Caco-2 (cell line): ENCODE measurements at regions not wholly inside any gene's neighbourhood (a gene's known extent, or its start where the extent isn't known, plus 50 kb on each side); places are given as distances from the start of the nearest gene placed in this dataset.

Experiments used
- BruUV-seq: library from RNA; stranded (reverse); fragments of 400-500 nt; replicated peaks from 2 replicates; lab custom pipeline; 2021; lab: Mats Ljungman, UMichigan
- CTCF ChIA-PET: fragments of 300-600 bp; sonication (Branson Sonifier 250); formaldehyde crosslinking; loops from one replicate; lab custom pipeline; 2022; ENCODE audit warnings: antibody characterized with exemption; lab: Charles Lee
- POLR2A ChIA-PET: fragments of 300-600 bp; sonication (Branson Sonifier 250); formaldehyde crosslinking; loops from one replicate; lab custom pipeline; 2022; ENCODE audit warnings: antibody characterized with exemption; lab: Charles Lee
- DNase-seq, 2 experiments: peaks; one replicate each; pipeline versions ENCODE4 v3.0.0 to v3.0.0-alpha.2; 2020 to 2022
- H3K27me3 ChIP-seq: replicated peaks from 2 replicates; pipeline ENCODE4 v1.6.0; 2011; ENCODE audit warnings: low read length; ENCODE audit not compliant: control insufficient read depth, insufficient read depth
- H3K36me3 ChIP-seq: 2 replicates; pipeline ENCODE4 v1.5.1; 2011; ENCODE audit warnings: low read length; ENCODE audit not compliant: control insufficient read depth, insufficient read depth
- H3K4me1 ChIP-seq: fragments of 250-450 bp; sonication (Bioruptor Pico); 2 replicates; pipeline ENCODE4 v1.5.1; 2020; ENCODE audit warnings: mild to moderate bottlenecking
- H3K4me3 ChIP-seq: 2 replicates; pipeline ENCODE4 v1.5.1; 2011; ENCODE audit warnings: low read depth, mild to moderate bottlenecking, control low read depth, low read length
- H3K9me3 ChIP-seq: fragments of 250-450 bp; sonication (Bioruptor Pico); 2 replicates; pipeline ENCODE4 v1.5.1; 2020; ENCODE audit warnings: mild to moderate bottlenecking, moderate library complexity
- H3K27ac Mint-ChIP-seq: one replicate; pipeline ENCODE4 v1.8.0; 2022; ENCODE audit warnings: mixed read lengths; ENCODE audit not compliant: unreplicated experiment
- H3K27me3 Mint-ChIP-seq: one replicate; pipeline ENCODE4 v1.8.0; 2022; ENCODE audit warnings: mixed read lengths; ENCODE audit not compliant: insufficient read depth, unreplicated experiment
- H3K36me3 Mint-ChIP-seq: one replicate; pipeline ENCODE4 v1.8.0; 2022; ENCODE audit warnings: mild to moderate bottlenecking, mixed read lengths; ENCODE audit not compliant: insufficient read depth, unreplicated experiment
- H3K4me1 Mint-ChIP-seq: one replicate; pipeline ENCODE4 v1.8.0; 2022; ENCODE audit warnings: low read depth, mixed read lengths; ENCODE audit not compliant: unreplicated experiment
- H3K4me3 Mint-ChIP-seq: one replicate; pipeline ENCODE4 v1.8.0; 2022; ENCODE audit warnings: mild to moderate bottlenecking, moderate library complexity, mixed read lengths; ENCODE audit not compliant: unreplicated experiment
- H3K9me3 Mint-ChIP-seq: one replicate; pipeline ENCODE4 v1.8.0; 2022; ENCODE audit warnings: mixed read lengths; ENCODE audit not compliant: unreplicated experiment
- CTCF ChIP-seq, 2 experiments: fragments of 200-600 bp in 1 of 2; IDR thresholded peaks; 1 replicate in 1 of 2; 2 replicates in 1 of 2; pipeline versions ENCODE4 v1.5.1 to v1.8.0; 2011 to 2022; ENCODE audit warnings: antibody characterized with exemption in 1 of 2, control low read depth in 1 of 2, inconsistent platforms in 1 of 2, low read depth in 1 of 2, low read length in 1 of 2, mild to moderate bottlenecking in 1 of 2, moderate library complexity in 1 of 2; ENCODE audit not compliant: insufficient read depth in 1 of 2, severe bottlenecking in 1 of 2, unreplicated experiment in 1 of 2
- intact Hi-C: fragments of 100-400 bp; cut with micrococcal nuclease; formaldehyde crosslinking; loops from one replicate; pipeline ENCODE4 v1.10.0; 2022; ENCODE audit not compliant: unreplicated experiment

DNA sequence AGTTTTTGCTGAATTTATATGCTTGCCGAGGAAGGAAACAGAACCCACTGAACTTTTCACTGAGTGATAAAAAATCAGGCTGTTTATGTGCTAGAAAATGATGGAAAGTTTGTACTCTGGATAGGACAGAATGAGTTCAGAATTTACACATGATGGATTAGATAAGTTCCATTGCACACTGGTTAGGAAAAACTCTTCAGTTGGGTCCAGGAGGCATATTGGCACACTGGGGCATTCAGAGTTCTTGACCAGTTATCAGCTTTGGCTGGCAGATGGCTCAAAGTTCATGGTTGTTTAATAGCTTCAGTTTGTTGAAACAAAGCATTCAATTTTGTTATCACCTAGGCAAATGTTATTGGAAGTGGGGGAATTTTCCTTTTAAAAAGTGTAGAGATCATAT lies 613.3 kb upstream of the SYNCRIP start:
- Histone ChIP-seq H3K4me3 (no peak overlapping the region), H3K36me3 (no peaks in the 10 kb centered on the region), H3K4me1 (no peaks in the 10 kb centered on the region), H3K27me3 (no peaks in the 10 kb centered on the region), H3K9me3 (no peaks in the 10 kb centered on the region)
- H3K9me3 Mint-ChIP-seq, result no peaks in the 10 kb centered on the region
- no peaks in the 10 kb centered on the region for H3K36me3 Mint-ChIP-seq
- no peaks in the 10 kb centered on the region for H3K4me1 Mint-ChIP-seq
- POLR2A ChIA-PET, result no interaction called here
- no peak for TF ChIP-seq CTCF (IDR thresholded peaks at IDR 0.05; ENCODE audit: insufficient read depth in 1 of 2, low read depth in 1 of 2, low read length in 1 of 2, severe bottlenecking in 1 of 2, unreplicated experiment in 1 of 2)
- no peaks in the 10 kb centered on the region for H3K27me3 Mint-ChIP-seq
- H3K4me3 Mint-ChIP-seq, result no peak overlapping the region
- no peak overlapping the region for H3K27ac Mint-ChIP-seq
- CTCF ChIA-PET, result no interaction called here
- no peak for DNase-seq
- BruUV-seq, result no TSS peak
- intact Hi-C loops, result no loop called here

- Mint-ChIP-seq H3K9me3 (no peaks in the 10 kb centered on the region), H3K27me3 (no peaks in the 10 kb centered on the region), H3K36me3 (no peaks in the 10 kb centered on the region), H3K4me1 (no peaks in the 10 kb centered on the region), H3K27ac (no peak overlapping the region), H3K4me3 (no peak overlapping the region)
- POLR2A ChIA-PET, result no interaction called here
- intact Hi-C loops, result no loop called here
- Histone ChIP-seq H3K9me3 (no peaks in the 10 kb centered on the region), H3K4me3 (no peak overlapping the region), H3K36me3 (no peaks in the 10 kb centered on the region), H3K4me1 (no peaks in the 10 kb centered on the region), H3K27me3 (no peaks in the 10 kb centered on the region)
- CTCF ChIA-PET, result no interaction called here
- no peak for DNase-seq
- no TSS peak for BruUV-seq
- TF ChIP-seq CTCF (IDR thresholded peaks at IDR 0.05; ENCODE audit: insufficient read depth in 1 of 2, low read depth in 1 of 2, low read length in 1 of 2, severe bottlenecking in 1 of 2, unreplicated experiment in 1 of 2), result no peak
Observed at GRCh38 chr6:86251106-86251505, 608.4 kb upstream of the SYNCRIP start.

DNA sequence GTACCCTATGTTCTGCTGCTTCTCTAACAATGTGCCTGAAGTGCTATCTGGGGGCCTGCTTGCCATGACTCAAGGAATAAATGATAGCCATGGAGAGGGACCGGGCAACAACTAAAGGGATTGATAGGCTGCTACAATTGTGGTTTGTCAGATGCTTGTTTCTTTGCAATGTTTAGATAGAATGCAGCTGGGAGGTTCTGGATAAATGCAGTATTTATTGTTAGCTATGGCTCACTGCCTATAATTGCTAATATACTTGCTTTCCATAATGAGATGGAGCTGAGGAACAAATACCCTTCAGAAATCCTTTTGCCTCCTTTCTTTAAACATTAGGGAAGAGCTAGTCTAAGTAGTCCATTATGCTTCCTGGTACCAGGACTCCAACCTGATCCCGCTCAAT lies 575.2 kb upstream of the SYNCRIP start:
- Mint-ChIP-seq H3K27me3 (no peaks in the 10 kb centered on the region), H3K9me3 (no peaks in the 10 kb centered on the region), H3K36me3 (no peaks in the 10 kb centered on the region), H3K27ac (no peak overlapping the region), H3K4me1 (no peaks in the 10 kb centered on the region), H3K4me3 (no peak overlapping the region)
- TF ChIP-seq CTCF (IDR thresholded peaks at IDR 0.05; ENCODE audit: insufficient read depth in 1 of 2, low read depth in 1 of 2, low read length in 1 of 2, severe bottlenecking in 1 of 2, unreplicated experiment in 1 of 2), result no peak
- DNase-seq, result no peak
- CTCF ChIA-PET, result no interaction called here
- Histone ChIP-seq H3K4me1 (no peaks in the 10 kb centered on the region), H3K27me3 (no peaks in the 10 kb centered on the region), H3K36me3 (no peaks in the 10 kb centered on the region), H3K9me3 (no peaks in the 10 kb centered on the region; the same call in 1 of the 2 replicates), H3K4me3 (no peak overlapping the region)
- POLR2A ChIA-PET, result no interaction called here
- BruUV-seq, result no TSS peak
- intact Hi-C loops, result no loop called here
